Vagina (tissue), 2 donors: ENCODE measurements at regions not wholly inside any gene's neighbourhood (a gene's known extent, or its start where the extent isn't known, plus 50 kb on each side); places are given as distances from the start of the nearest gene placed in this dataset.

Experiments used
- POLR2A ChIP-seq, 2 donors: fragments of 450-650 bp; IDR thresholded peaks; one replicate each; pipeline ENCODE4 v1.6.1; 2017; ENCODE audit warnings: antibody characterized with exemption in 2 of 2, mild to moderate bottlenecking in 2 of 2, moderate library complexity in 2 of 2
- POLR2AphosphoS5 ChIP-seq, 2 donors: sonication (generic); formaldehyde crosslinking; IDR thresholded peaks; one replicate each; pipeline ENCODE4 v1.9.0; 2017; ENCODE audit warnings: antibody characterized with exemption in 2 of 2, mild to moderate bottlenecking in 2 of 2, low read depth in 1 of 2; ENCODE audit not compliant: insufficient read depth in 1 of 2
- TF ChIP-seq, protein P1 (sequence below), 3 experiments: fragments of 450-650 bp in 2 of 3; fragments of 200-600 bp in 1 of 3; sonication (generic) in 1 of 3; IDR thresholded peaks; one replicate each; pipeline ENCODE4 v1.5.1; 2017 to 2019; ENCODE audit warnings: antibody characterized with exemption in 3 of 3, mild to moderate bottlenecking in 2 of 3, moderate library complexity in 2 of 3

DNA sequence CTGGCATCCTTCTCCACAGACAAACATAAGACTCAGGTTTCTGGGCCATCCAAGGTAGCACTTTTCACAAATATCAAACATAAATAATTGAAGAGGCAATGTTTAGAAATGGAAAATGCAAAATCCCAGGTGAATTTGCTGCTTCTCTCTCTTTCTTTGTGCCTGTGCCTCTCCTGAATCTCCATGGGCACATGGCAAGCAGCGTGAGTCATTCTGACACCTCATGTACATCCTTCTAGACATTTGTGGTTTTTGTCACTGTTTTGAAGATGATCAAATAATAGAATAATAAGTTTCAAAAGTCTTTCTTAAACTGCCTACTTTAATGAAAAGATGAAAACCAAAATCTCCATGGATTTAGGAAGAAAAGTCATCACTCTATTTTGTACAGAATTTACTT lies 60.3 kb upstream of the RAB11FIP2 start:
- no peak for TF ChIP-seq POLR2A (IDR thresholded peaks at IDR 0.05)
- TF ChIP-seq, protein P1, sequence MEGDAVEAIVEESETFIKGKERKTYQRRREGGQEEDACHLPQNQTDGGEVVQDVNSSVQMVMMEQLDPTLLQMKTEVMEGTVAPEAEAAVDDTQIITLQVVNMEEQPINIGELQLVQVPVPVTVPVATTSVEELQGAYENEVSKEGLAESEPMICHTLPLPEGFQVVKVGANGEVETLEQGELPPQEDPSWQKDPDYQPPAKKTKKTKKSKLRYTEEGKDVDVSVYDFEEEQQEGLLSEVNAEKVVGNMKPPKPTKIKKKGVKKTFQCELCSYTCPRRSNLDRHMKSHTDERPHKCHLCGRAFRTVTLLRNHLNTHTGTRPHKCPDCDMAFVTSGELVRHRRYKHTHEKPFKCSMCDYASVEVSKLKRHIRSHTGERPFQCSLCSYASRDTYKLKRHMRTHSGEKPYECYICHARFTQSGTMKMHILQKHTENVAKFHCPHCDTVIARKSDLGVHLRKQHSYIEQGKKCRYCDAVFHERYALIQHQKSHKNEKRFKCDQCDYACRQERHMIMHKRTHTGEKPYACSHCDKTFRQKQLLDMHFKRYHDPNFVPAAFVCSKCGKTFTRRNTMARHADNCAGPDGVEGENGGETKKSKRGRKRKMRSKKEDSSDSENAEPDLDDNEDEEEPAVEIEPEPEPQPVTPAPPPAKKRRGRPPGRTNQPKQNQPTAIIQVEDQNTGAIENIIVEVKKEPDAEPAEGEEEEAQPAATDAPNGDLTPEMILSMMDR (IDR thresholded peaks at IDR 0.05), result no peak
- no peak for TF ChIP-seq POLR2AphosphoS5 (IDR thresholded peaks at IDR 0.05; ENCODE audit: insufficient read depth in 1 of 2, low read depth in 1 of 2)
